ENCODE measurements at regions not wholly inside any gene's neighbourhood (a gene's known extent, or its start where the extent isn't known, plus 50 kb on each side); places are given as distances from the start of the nearest gene placed in this dataset.
"Not testable (repeated sequence)": the region's sequence is repeated elsewhere in the genome, so short reads cannot be mapped to it uniquely, and the experiment has no call there.

GRCh38 chr17:31622500-31622899, 231.0 kb downstream of the RAB11FIP4 start:
- Histone ChIP-seq H3K27ac (ENCODE audit: low read depth in 1 of 2, low read length in 2 of 2) (no peak overlapping the region), H3K27me3 (ENCODE audit: control insufficient read depth in 4 of 4, insufficient read depth in 4 of 4, low read length in 3 of 4) (no peaks in the 10 kb centered on the region), H3K9me3 (ENCODE audit: control insufficient read depth in 4 of 4, low read length in 3 of 4) (no peaks in the 10 kb centered on the region), H3K36me3 (ENCODE audit: control insufficient read depth in 4 of 4, insufficient read depth in 3 of 4, low read depth in 1 of 4, low read length in 3 of 4) (no peaks in the 10 kb centered on the region), H3K9ac (ENCODE audit: low read depth in 1 of 2, low read length in 2 of 2) (no peak overlapping the region), H3K4me3 (ENCODE audit: low read depth in 1 of 3, low read length in 3 of 3) (no peak overlapping the region), H3K4me1 (ENCODE audit: control insufficient read depth in 4 of 4, insufficient read depth in 4 of 4, low read length in 3 of 4) (no peaks in the 10 kb centered on the region)
- no peak for TF ChIP-seq RXRA (IDR thresholded peaks at IDR 0.05)
- TF ChIP-seq GABPA (IDR thresholded peaks at IDR 0.05 in 1 of 2, conservative IDR thresholded peaks at IDR 0.05 in 1 of 2), result no peak
- WGBS, result 87% methylated on average over 3 of the region's 3 CpGs
- DNase-seq (ENCODE audit: low spot score), result no peak

GRCh38 chr17:31621566-31621965, 230.1 kb downstream of the RAB11FIP4 start:
- TF ChIP-seq RAD21 (IDR thresholded peaks at IDR 0.05) (no peak), NR2F2 (IDR thresholded peaks at IDR 0.05) (no peak), CTCF (IDR thresholded peaks at IDR 0.05; ENCODE audit: low read depth, low read length, missing input control) (no peak), ATF3 (IDR thresholded peaks at IDR 0.05) (no peak), HNF4A (conservative IDR thresholded peaks at IDR 0.05) (no peak), REST (IDR thresholded peaks at IDR 0.05) (no peak), FOXA1 (IDR thresholded peaks at IDR 0.05) (no peak)
- 88% methylated on average over 4 of the region's 4 CpGs for WGBS
- no peaks in the 10 kb centered on the region for H3K27me3 ChIP-seq (ENCODE audit: control insufficient read depth in 4 of 4, insufficient read depth in 4 of 4, low read length in 3 of 4)
- no peak overlapping the region for H3K27ac ChIP-seq (ENCODE audit: low read depth in 1 of 2, low read length in 2 of 2)
- H3K4me3 ChIP-seq (ENCODE audit: low read depth in 1 of 3, low read length in 3 of 3), result no peak overlapping the region
- no peaks in the 10 kb centered on the region for H3K9me3 ChIP-seq (ENCODE audit: control insufficient read depth in 4 of 4, low read length in 3 of 4)
- H3K36me3 ChIP-seq (ENCODE audit: control insufficient read depth in 4 of 4, insufficient read depth in 3 of 4, low read depth in 1 of 4, low read length in 3 of 4), result no peaks in the 10 kb centered on the region
- DNase-seq (ENCODE audit: low spot score), result no peak
- no peak overlapping the region for H3K9ac ChIP-seq (ENCODE audit: low read depth in 1 of 2, low read length in 2 of 2)
- H3K4me1 ChIP-seq (ENCODE audit: control insufficient read depth in 4 of 4, insufficient read depth in 4 of 4, low read length in 3 of 4), result no peaks in the 10 kb centered on the region

- H3K9ac ChIP-seq (ENCODE audit: low read depth in 1 of 2, low read length in 2 of 2); DNase-seq (ENCODE audit: low spot score); H3K27me3 ChIP-seq (ENCODE audit: control insufficient read depth in 4 of 4, insufficient read depth in 4 of 4, low read length in 3 of 4); H3K9me3 ChIP-seq (ENCODE audit: control insufficient read depth in 4 of 4, low read length in 3 of 4); H3K36me3 ChIP-seq (ENCODE audit: control insufficient read depth in 4 of 4, insufficient read depth in 3 of 4, low read depth in 1 of 4, low read length in 3 of 4); H3K4me1 ChIP-seq (ENCODE audit: control insufficient read depth in 4 of 4, insufficient read depth in 4 of 4, low read length in 3 of 4); H3K27ac ChIP-seq (ENCODE audit: low read depth in 1 of 2, low read length in 2 of 2); H3K4me3 ChIP-seq (ENCODE audit: low read depth in 1 of 3, low read length in 3 of 3): not testable (repeated sequence)
- 87% methylated on average over 4 of the region's 4 CpGs for WGBS
Observed at GRCh38 chr17:31611053-31611452, 219.6 kb downstream of the RAB11FIP4 start.

Measured in liver (tissue), 8 donors.